Right forelimb (tissue), 1 donor: ENCODE measurements at regions not wholly inside any gene's neighbourhood (a gene's known extent, or its start where the extent isn't known, plus 50 kb on each side); places are given as distances from the start of the nearest gene placed in this dataset.
"Not testable (repeated sequence)": the region's sequence is repeated elsewhere in the genome, so short reads cannot be mapped to it uniquely, and the experiment has no call there.

Source experiments
- DNase-seq: peaks from one replicate; pipeline ENCODE4 v3.0.0-alpha.2; 2018

DNA sequence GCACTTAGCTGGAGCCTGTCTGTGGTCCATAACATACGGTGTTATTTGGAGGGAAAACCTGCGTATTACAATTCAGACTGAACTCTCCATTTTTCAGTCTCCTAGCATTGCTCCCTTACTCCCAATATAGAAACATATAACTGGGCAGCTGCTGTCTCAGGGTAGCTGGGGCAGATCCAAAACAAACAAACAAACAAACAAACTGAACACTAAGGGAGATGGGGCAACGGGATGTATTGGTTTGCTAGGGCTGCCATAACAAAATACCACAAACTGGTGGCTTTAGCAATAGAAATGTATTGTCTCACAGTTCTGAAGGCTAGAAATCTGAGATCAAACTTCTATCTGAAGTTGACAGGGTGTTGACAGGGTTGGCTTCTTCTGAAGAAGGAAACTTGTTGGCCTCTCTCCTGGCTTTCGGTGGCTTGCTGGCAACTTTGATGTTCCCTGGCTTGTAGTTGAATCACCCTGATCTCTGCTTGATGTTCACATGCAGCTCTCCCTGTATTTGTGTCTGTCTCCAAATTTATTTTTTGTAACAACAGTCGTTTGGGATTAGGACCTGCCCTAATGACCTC, 329.3 kb upstream of the ZNF804A start:
- DNase-seq = no peak

DNA sequence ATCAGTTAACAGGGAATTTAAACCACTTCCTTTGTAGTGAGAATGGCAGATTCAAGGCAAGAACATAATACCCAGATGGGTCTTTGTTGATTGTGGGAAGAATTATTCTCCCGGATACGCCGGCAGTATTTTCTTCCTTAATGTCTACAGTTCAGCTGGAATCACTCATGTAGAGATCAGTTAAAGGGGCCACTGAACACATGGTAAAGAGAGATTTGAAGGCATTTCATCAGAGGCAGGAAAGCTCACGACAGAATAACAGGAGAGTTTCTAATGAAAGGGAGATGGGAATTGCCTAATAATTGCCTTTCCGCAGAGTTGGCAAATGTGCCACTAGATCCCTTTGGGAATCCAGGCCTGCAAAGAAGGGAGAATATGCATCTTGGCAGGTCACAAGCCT, 327.7 kb upstream of the ZNF804A start:
- no peak for DNase-seq

DNA sequence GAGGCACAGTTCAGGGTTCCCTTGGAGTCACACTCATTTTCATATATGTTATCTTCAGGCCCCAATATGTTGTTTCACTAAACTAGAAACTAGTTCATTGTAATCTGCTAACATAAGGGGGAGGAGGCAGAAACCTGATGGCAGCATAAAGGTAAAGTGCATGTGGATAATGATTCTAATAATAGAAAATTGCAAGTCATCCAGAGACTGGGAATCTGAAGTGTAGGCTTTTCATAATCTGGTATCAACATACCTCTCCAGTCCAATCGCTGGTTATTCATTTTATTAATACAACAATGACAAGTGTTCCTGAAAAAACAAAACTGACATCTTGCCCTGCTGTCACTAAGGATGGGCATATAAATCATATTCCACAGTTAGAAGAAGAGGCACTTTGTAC, 326.3 kb upstream of the ZNF804A start:
- DNase-seq = no peak

DNA sequence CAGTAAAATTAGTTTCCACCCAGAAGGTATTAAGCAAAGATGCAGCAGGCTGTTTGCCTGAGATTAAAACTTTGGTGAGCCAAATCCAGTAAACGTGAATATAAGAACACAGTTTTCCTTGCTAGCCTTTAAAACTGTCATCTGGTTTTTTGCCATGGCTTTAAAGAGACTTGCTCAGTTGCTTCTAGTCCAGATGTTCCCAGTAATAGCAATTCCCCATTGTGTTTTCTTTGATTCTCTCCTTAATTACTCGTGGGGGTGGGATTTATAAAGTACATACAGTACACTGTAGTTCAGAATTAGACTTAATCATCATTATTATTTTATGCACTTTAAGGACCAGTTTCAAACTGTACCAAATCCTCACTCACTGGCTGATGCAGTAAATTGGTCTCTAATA, 303.5 kb upstream of the ZNF804A start:
- DNase-seq = no peak

DNA sequence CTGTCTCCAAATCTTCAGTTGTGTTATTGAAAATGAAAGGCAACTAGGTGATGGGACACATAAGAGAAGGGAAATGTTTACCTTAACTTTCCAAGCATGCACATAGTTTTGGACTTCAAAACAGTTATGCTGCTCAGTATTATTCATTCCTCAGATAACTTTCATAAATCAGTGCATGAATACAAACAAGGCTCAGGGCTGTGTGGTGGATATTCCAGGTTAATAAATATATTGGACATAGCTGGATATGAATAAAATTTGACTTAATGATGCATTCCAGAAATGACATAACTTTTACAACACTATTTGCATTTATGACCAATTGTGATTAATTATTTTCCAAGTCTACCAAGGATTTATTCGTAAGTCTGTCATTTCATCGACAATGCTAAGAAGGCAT, 301.2 kb upstream of the ZNF804A start:
- DNase-seq = no peak

DNA sequence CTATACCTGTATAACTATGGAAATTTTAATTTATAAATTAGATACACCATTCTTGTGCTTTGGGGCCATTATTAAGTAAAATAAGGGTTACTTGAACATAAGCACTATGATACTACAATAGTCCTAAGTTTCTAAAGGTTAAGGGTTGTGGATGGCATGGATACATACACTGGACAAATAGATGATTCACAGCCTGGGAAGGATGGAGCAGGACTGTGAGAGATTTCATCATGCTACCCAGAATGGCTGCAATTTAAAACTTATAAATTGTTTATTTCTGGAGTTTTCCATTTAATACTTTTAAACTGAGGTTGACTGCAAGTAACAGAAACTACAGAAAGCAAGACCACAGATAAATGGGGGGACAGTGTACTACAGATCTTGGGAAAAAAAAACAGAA, 295.8 kb upstream of the ZNF804A start:
- no peak for DNase-seq

DNA sequence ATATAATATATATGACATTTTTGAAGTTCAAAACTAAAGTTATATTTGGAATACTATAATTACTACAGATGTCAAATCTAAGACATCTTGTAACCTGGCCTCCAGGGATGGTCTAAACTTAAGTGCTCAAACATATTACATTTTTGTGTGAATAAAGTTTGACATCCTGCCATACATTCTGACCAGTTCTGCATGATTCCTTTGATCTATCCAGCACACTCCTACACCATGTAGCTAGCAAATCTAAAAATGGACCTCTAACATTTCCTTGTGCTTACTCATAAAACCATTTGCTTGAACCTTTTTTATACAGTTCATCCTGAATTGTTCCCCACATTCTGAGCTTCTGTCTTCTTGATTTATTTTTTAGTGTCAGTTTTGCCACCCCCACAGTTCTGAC, 294.3 kb upstream of the ZNF804A start:
- no peak for DNase-seq

DNA sequence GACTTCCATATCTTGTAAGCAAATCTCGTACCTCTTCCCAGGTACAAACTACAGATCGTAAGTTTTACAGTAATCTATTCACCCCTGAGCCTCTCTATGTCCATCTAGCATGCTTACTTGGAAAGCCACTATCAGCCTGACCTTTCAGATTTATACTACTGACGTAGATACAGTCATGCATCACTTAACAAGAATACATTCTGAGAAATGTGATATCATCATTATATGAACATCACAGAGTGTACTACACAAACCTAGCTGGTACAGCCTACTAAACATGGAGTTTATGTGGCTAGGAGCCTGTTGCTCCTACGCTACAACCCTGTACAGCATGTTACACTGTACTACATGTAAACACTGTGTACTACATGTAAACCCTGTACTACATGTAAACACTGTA, 293.2 kb upstream of the ZNF804A start:
- no peak for DNase-seq

DNA sequence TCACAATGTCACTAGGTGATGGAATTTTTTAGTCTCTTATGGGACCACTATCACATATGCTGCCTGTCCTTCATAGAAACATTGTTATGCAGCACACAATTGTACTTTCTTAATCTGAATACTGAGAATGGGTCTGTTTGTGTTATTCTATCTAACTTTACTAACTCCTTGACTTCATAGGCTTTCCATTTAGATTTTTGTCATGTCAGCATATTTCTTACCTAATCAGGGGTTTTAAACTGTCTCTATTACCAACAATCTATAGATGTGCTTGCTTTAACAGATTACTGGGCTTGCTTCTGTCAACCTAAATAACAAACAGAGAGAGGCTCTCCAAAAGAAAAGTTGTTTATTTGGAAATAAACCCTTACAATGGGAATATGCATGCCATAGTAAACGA, 289.6 kb upstream of the ZNF804A start:
- DNase-seq = no peak

DNA sequence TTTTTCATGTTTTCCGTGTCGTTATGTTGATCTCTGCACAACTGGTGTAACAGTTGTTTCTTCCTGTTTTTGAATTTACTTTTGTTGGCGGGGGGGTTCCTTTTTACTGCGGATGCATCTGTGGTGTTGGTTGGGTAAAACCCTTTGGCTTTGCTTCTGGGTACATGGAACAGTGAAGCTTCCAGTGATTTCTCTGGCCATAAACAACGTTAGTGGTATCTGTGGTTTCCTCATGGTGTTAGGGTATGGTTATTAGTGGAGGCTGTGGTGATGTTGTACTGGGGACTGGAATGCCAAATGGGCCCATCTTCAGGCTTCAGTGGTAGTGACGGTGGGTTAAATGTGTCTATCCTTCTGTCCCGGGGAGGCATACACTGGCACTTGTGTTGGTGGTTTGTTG, 285.4 kb upstream of the ZNF804A start:
- no peak for DNase-seq

DNA sequence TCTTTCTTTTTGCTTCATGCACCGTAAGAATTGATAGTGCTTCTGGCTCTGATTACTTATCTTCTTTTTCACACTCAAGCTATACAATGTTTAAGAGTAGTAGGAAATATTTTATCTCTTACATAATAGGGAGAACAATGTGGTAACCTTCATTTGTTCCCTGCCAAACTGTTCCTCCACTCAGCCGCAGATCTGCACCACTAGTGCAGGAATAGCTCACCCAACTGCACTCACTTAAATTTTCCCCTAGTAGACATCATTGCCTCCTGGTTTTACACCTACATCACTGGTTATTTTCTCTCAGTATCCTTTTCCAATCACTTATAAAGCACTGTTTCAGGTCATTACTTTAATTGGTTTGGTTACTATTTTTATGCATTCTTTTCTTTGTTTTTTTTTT, 283.5 kb upstream of the ZNF804A start:
- DNase-seq = no peak

DNA sequence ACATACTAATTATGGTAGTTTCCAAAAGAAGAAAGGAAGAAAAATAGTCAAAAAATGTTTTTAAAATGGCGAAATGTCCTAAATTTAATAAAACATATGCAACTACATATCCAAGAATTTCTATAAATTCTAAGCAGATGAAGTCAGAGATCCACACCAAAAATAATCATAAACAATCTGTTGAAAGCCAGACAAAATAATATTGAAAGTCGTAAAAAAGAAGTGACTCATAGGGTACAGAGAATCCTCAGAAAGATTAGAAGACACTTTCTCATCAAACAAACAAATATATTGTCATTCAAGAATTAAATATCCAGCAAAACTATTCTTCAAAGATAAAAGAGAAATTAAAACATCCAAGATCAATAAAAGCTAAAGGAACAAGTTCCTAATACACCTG, 281.4 kb upstream of the ZNF804A start:
- DNase-seq = no peak

DNA sequence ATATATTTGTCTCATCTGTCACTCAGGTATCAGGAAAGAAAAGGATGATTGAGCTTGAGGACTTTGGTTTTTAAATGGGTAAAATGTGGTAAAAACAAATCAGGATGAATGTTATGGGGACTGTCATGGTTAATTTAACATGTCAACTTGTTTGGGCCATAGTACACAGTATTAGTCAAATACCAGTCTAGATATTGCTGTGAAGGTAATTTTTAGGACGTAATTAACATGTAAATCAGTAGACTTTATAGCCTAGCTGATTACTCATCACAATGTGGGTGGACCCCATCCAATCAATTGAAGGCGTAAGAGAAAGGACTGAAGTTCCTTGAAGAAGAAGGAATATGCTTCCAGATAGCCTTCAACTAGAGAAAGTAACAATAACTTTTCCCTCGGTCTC, 275.7 kb upstream of the ZNF804A start:
- DNase-seq = no peak

DNA sequence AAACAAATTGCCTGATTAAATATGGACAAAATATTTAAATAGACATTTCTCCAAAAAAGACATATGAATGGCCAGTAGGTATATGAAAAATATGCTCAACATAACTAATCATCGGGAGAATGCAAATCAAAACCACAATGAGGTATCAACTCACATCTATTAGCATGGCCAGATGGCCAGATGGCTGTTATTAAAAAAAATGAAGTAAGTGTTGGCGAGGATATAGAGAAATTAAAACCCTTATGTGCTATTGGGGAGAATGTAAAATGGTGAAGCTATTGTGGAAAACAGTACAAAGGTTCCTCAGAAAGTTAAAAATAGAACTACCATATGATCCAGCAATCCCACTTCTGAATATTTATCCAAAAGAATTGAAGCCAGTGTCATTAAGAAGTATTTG, 272.3 kb upstream of the ZNF804A start:
- DNase-seq = no peak

DNA sequence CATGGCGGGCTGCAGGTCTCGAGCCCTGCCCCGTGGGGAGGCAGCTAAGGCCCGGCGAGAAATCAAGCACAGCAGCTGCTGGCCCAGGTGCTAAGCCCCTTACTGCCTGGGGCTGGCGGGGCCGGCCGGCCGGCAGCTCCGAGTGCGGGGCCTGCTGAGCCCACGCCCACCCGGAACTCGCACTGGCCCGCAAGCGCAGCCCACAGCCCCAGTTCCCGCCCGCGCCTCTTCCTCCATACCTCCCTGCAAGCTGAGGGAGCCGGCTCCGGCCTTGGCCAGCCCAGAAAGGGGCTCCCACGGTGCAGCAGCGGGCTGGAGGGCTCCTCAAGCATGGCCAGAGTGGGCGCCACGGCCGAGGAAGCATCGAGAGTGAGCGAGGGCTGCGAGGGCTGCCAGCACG, 270.5 kb upstream of the ZNF804A start:
- not testable (repeated sequence) for DNase-seq

DNA sequence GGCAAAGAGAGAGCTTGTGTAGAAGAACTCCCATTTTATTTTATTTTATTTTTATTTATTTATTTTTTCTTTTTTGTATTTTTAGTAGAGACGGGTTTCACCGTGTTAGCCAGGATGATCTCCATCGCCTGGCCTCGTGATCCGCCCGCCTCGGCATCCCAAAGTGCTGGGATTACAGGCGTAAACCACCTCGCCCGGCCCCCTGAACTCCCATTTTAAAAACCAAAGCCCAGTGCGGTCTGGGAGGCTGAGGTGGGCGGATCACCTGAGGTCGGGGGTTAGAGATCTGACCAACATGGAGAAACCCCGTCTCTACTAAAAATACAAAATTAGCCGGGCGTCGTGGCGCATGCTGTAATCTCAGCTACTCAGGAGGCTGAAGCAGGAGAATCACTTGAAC, 267.8 kb upstream of the ZNF804A start:
- not testable (repeated sequence) for DNase-seq

DNA sequence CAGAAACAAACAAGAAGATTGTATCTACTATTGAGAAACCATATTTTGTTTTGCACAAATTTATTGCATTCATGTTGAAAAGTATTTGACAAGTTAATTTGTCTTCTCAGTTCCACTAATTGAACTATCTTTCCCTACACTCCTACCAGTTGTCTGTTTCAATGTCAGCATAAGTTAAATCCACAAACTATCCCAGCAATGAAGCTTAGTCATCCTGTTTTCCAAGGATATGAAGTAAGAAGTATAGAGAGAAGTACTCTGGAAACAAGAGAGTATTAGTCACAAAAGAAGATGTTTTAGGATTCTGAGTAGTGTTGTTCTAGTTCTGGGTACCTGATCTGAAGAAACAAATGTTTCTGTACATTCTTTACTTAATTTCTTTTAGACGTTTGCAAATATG, 261.6 kb upstream of the ZNF804A start:
- no peak for DNase-seq

DNA sequence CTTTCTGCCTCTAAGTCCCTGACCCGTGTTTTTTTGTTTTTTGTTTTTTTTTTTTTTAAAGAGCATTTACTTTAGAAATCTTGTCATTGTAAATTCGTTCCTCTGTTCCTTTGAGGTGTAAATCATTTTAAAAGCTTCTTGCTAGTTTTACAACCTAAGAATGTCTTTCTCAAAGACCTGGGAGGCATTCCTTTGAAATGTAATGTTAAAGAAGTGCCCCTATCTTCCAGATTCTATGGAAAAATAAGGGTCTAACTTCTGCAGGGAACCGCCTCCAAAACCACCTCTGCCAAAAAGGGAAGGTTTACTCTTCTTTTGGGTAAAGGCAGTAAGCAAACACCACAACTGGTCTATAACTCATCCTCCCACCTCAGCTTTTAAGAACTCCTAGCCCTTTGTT, 259.6 kb upstream of the ZNF804A start:
- no peak for DNase-seq

DNA sequence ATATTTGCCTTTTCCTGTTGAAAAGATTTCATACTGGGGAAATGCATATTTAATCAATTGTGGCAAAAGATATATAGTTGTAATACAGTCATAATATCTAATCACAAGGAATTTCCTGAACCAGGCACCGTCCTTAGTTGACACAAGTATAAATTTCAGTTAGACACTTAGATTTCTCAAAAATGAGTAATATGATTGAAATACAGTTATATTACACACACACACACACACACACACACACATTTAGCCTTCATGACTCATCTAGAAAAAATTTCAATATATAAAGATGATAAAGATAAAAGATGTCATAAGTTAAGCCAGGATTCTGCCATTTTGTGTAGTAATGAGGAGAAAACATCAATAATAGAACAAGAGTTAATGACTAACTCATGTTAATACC, 258.4 kb upstream of the ZNF804A start:
- DNase-seq = no peak

DNA sequence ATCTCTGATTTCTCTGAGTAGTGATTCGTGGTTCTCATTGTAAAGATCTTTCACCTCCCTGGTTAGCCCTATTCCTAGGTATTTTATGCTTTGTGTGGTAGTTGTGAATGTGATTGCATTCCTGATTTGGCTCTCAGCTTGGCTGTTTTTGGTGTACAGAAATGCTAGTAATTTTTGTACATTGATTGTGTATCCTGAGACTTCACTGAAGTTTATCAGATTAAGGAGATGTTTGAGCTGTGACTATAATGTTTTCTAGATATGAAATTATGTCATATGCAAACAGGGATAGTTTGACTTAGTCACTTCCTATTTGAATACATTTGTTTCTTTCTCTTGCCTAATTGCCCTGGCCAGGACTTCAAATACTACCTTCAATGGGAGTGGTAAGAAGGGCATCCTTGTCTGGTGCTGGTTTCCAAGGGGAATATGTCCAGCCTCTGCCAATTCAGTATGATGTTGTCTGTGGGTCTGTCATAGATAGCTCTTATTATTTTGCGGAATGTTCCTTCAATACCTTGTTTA, 251.9 kb upstream of the ZNF804A start:
- no peak for DNase-seq

DNA sequence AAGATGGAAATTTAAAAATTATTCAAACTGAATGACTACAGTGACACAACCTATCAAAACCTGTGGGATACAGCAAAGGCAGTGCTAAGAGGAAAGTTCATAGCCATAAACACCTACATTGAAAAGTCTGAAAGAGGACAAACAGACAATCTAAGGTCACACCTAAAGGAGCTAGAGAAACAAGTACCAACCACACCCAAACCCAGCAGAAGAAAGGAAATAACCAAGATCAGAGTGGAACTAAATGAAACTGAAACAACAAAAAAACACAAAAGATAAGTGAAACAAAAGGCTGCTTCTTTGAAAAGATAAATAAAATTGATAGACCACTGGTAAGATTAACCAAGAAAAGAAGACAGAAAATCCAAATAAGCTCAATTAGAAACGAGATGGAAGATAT, 247.2 kb upstream of the ZNF804A start:
- no peak for DNase-seq

DNA sequence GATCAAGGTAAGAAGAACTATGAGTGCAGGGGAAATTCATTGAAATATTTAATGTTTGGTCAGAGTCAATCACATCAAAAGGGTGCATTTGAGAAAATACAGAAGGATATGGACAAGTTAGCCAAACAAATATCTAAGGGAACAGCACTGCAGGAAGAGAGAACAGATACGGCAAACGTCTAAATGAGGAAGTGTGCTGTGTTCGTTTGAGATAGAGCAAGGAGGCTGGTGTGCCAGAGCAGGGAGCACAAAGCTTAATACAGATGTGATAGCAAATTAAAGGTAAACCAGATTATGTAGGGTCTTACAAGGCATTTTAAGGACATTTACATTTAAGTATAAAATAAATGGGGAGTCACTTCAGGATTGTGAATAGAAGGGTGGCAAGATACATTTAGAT, 241.3 kb upstream of the ZNF804A start:
- no peak for DNase-seq

DNA sequence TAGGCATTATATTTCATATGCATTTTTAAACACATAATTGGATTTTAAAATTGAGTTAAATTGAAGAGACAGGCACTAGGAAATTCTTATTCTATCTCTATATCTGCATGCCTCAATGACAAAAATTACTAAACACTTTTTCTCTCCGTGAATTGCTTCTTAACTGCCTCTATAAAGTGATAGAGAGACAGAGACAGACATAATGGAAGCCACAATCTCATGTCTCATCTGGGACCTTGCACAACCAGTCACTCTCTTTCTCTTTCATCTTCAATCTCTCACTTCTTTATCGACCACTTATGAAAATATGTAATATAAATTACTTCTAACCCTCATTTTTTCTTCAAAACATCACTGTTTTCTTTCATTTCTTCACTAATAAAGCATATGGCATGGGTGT, 238.9 kb upstream of the ZNF804A start:
- DNase-seq = no peak

DNA sequence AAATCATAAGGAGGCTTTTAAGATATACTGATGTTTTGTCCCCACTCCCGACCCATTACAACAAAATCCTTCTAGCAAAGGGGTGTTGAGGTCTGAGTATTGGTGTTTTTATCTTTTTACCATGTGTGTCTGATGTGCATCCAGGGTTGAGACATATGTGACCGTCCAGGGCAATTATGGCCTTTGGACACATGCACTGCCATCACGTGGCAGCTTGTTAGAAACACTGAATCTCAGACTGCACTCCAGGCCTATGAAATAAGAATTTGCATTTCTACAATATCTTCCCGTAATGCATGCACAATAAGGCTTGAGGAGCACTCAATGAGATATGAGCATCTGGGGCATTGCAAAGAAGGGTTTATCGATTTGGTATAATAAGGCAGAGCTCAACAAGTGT, 235.1 kb upstream of the ZNF804A start:
- no peak for DNase-seq

DNA sequence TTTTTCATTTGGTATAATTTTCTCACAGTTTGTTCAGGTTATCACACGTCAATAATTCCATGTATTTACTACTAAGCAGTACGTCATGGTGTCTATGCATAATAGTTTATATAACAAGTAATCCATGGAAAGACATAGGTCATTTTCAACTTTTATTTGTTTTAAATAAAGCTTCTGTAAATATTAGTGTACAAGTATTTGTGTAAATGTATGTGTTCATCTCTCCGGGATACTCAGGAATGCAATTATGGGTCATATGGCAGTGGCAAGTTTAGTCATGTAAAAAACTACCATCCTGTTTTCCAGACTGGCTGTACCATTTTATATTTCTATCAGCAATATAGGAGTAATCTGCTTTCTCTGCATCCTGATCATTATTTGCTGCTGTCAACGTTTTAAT, 231.1 kb upstream of the ZNF804A start:
- DNase-seq = no peak

DNA sequence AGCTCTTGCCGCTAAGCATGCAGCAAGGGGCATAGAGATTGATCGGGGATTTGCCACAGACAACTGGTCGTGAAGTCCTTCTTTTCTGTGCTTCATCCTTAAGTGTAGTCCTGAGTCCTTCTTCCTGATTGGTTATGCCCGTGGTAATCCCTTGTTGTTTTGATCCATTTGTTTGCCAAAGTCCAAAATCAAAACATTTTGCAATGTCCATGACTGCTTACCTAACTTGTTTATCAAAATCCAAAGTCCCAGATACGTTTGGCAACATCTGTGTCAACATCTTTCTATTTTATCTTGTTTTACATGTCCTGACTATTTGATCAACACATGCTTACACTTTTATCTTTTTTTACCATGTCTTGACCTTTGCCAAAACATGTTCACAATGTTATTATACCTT, 229.0 kb upstream of the ZNF804A start:
- no peak for DNase-seq
